GM12878 (cell line): ENCODE measurements at regions not wholly inside any gene's neighbourhood (a gene's known extent, or its start where the extent isn't known, plus 50 kb on each side); places are given as distances from the start of the nearest gene placed in this dataset.

Experiments used
- ATAC-seq: fragments of 200-7000 bp; cut with Tn5 transposase; 3 replicates; pipeline ENCODE4 v1.9.1; 2020; ENCODE audit warnings: mild to moderate bottlenecking, moderate library complexity
- BruUV-seq: library from RNA; stranded (reverse); fragments of 400-500 nt; replicated peaks from 2 replicates; lab custom pipeline; 2021; lab: Mats Ljungman, UMichigan
- CTCF ChIA-PET: fragments of 300-600 bp; sonication (Branson Sonifier 250); formaldehyde crosslinking; extraction: SDS; loops from one replicate; lab custom pipeline; 2021; ENCODE audit warnings: inconsistent platforms; lab: Yijun Ruan, JAX
- POLR2A ChIA-PET: fragments of 350-600 bp; formaldehyde crosslinking; extraction: SDS; loops from one replicate; lab custom pipeline; 2021; ENCODE audit warnings: inconsistent platforms; lab: Charles Lee
- RAD21 ChIA-PET: fragments of 300-600 bp; sonication (Branson Sonifier 250); formaldehyde crosslinking; loops from one replicate; lab custom pipeline; 2023; ENCODE audit warnings: antibody characterized with exemption; ENCODE audit not compliant: unreplicated experiment; lab: Charles Lee
- SMC1A ChIA-PET: fragments of 300-600 bp; sonication (Branson Sonifier 250); formaldehyde crosslinking; loops from one replicate; lab custom pipeline; 2023; ENCODE audit not compliant: unreplicated experiment, uncharacterized antibody; lab: Charles Lee
- DNase-seq: peaks from one replicate; pipeline ENCODE4 v3.0.0-alpha.2; 2011; ENCODE audit warnings: low read depth, low spot score
- FAIRE-seq: peaks from 3 replicates; lab custom pipeline; 2011; peaks lifted over from hg19 to GRCh38; lab: Jason Lieb, UNC
- H2AFZ ChIP-seq: 2 replicates; pipeline ENCODE4 v1.6.0; 2011; ENCODE audit warnings: low read depth, low read length, control low read depth; ENCODE audit not compliant: control insufficient read depth
- H3K27ac ChIP-seq: 2 replicates; pipeline ENCODE4 v1.5.1; 2011; ENCODE audit warnings: control low read depth; ENCODE audit not compliant: control insufficient read depth, insufficient read depth
- H3K27me3 ChIP-seq, 2 experiments: replicated peaks in 1 of 2; 2 replicates each; pipeline versions ENCODE4 v1.6.0 to v1.6.1; 2011; ENCODE audit warnings: low read length in 1 of 2; ENCODE audit not compliant: control insufficient read depth in 2 of 2, insufficient read depth in 2 of 2
- H3K36me3 ChIP-seq, 2 experiments: 2 replicates each; pipeline ENCODE4 v1.5.1; 2011; ENCODE audit warnings: low read length in 1 of 2; ENCODE audit not compliant: control insufficient read depth in 2 of 2, insufficient read depth in 2 of 2
- H3K4me1 ChIP-seq: 2 replicates; pipeline ENCODE4 v1.6.1; 2011; ENCODE audit warnings: mild to moderate bottlenecking, low read length, moderate library complexity, mixed read lengths; ENCODE audit not compliant: control insufficient read depth, insufficient read depth
- H3K4me2 ChIP-seq: 2 replicates; pipeline ENCODE4 v1.6.0; 2011; ENCODE audit warnings: control low read depth; ENCODE audit not compliant: control insufficient read depth, insufficient read depth
- H3K4me3 ChIP-seq: fragments of 200-600 bp; sonication (generic); 2 replicates; pipeline ENCODE4 v1.5.1; 2016
- H3K79me2 ChIP-seq: 2 replicates; pipeline ENCODE4 v1.6.0; 2011; ENCODE audit warnings: low read length; ENCODE audit not compliant: control insufficient read depth, insufficient read depth
- H3K9ac ChIP-seq: 2 replicates; pipeline ENCODE4 v1.8.0; 2011; ENCODE audit warnings: low read length, control low read depth, mixed read lengths; ENCODE audit not compliant: control insufficient read depth, insufficient read depth
- H3K9me3 ChIP-seq: replicated peaks from 3 replicates; pipeline ENCODE4 v1.5.1; 2011; ENCODE audit warnings: mild to moderate bottlenecking, low read length; ENCODE audit not compliant: control insufficient read depth, insufficient read depth
- H4K20me1 ChIP-seq: 2 replicates; pipeline ENCODE4 v1.6.0; 2011; ENCODE audit not compliant: control insufficient read depth, insufficient read depth
- CHD1 ChIP-seq: IDR thresholded peaks from 2 replicates; pipeline ENCODE4 v1.6.1; 2012; ENCODE audit warnings: low read depth, low read length, improper control_type of control experiment
- CHD2 ChIP-seq: IDR thresholded peaks from 2 replicates; pipeline ENCODE4 v1.6.1; 2011; ENCODE audit warnings: low read depth, low read length, improper control_type of control experiment, borderline replicate concordance
- LARP7 ChIP-seq: fragments of 450-650 bp; IDR thresholded peaks from 2 replicates; pipeline ENCODE4 v1.6.1; 2017; ENCODE audit warnings: mild to moderate bottlenecking
- MEF2B ChIP-seq: fragments of 450-650 bp; IDR thresholded peaks from 2 replicates; pipeline ENCODE4 v1.6.1; 2018; ENCODE audit warnings: mild to moderate bottlenecking, moderate library complexity; ENCODE audit not compliant: partially characterized antibody, poor library complexity, severe bottlenecking
- MTA3 ChIP-seq: IDR thresholded peaks from 2 replicates; pipeline ENCODE4 v1.6.1; 2012; ENCODE audit warnings: low read length, inconsistent platforms, borderline replicate concordance
- NR2C1 ChIP-seq: fragments of 450-650 bp; IDR thresholded peaks from 2 replicates; pipeline ENCODE4 v1.6.1; 2017; ENCODE audit warnings: antibody characterized with exemption, mild to moderate bottlenecking, moderate library complexity
- SRF ChIP-seq, 2 experiments: IDR thresholded peaks; 2 replicates each; pipeline ENCODE4 v1.6.1; 2011; ENCODE audit warnings: low read depth in 2 of 2, low read length in 2 of 2, mild to moderate bottlenecking in 1 of 2, moderate library complexity in 1 of 2
- YBX1 ChIP-seq: fragments of 450-650 bp; IDR thresholded peaks from 2 replicates; pipeline ENCODE4 v1.6.1; 2016; ENCODE audit warnings: antibody characterized with exemption
- ZNF274 ChIP-seq: IDR thresholded peaks from one replicate; pipeline ENCODE4 v1.8.0; 2011; ENCODE audit not compliant: insufficient read length, insufficient read depth
- ZNF592 ChIP-seq: fragments of 450-650 bp; IDR thresholded peaks from 2 replicates; pipeline ENCODE4 v1.6.1; 2017; ENCODE audit warnings: mild to moderate bottlenecking, moderate library complexity
- ZNF622 ChIP-seq: fragments of 450-650 bp; IDR thresholded peaks from 2 replicates; pipeline ENCODE4 v1.6.1; 2017; ENCODE audit warnings: mild to moderate bottlenecking, inconsistent platforms
- ZZZ3 ChIP-seq: IDR thresholded peaks from 2 replicates; pipeline ENCODE4 v1.6.1; 2011; ENCODE audit warnings: low read depth; ENCODE audit not compliant: control insufficient read depth, insufficient read length
- WGBS: methylation state at CpG from one replicate; pipeline ENCODE4 v1.1.6; 2016; ENCODE audit warnings: low lambda C conversion rate; ENCODE audit not compliant: insufficient replicate concordance, insufficient coverage; ENCODE audit errors: missing lambda C conversion rate; 5-methylcytosine and 5-hydroxymethylcytosine counted together
- in situ Hi-C: fragments of 300-500 bp; cut with MboI; formaldehyde crosslinking; loops from 9 replicates; pipeline ENCODE4 v1.14.3; 2018; ENCODE audit warnings: mixed read lengths
- intact Hi-C: fragments of 100-400 bp; cut with micrococcal nuclease; formaldehyde crosslinking; loops from one replicate; pipeline ENCODE4 v1.14.2; 2022; ENCODE audit not compliant: unreplicated experiment

- peaks cover 9% of the 10 kb centered on the region for H3K4me1 ChIP-seq
- H3K27ac ChIP-seq = no peak overlapping the region
- H4K20me1 ChIP-seq = no peaks in the 10 kb centered on the region
- BruUV-seq = no TSS peak
- no peaks in the 10 kb centered on the region for H3K79me2 ChIP-seq
- intact Hi-C loops (no loop called here), in situ Hi-C loops (no loop called here)
- ATAC-seq (no peak), DNase-seq (no peak), FAIRE-seq (no peak)
- ChIA-PET CTCF (no interaction called here), RAD21 (no interaction called here), SMC1A (no interaction called here), POLR2A (no interaction called here)
- H3K4me3 ChIP-seq = no peak overlapping the region
- H3K4me2 ChIP-seq = no peak overlapping the region
- no peaks in the 10 kb centered on the region for H3K36me3 ChIP-seq
- 67% methylated on average over 7 of the region's 7 CpGs for WGBS
- TF ChIP-seq MEF2B (no peak), MTA3 (no peak), NR2C1 (no peak), CHD2 (no peak), ZNF274 (no peak), YBX1 (no peak), LARP7 (no peak), CHD1 (no peak), SRF (IDR thresholded peaks at IDR 0.05; ENCODE audit: low read depth in 2 of 2, low read length in 2 of 2) (no peak), ZNF592 (no peak), ZZZ3 (no peak), ZNF622 (no peak)
- no peaks in the 10 kb centered on the region for H3K9me3 ChIP-seq
- no peaks in the 10 kb centered on the region for H3K27me3 ChIP-seq
- H2AFZ ChIP-seq = no peak overlapping the region
- no peak overlapping the region for H3K9ac ChIP-seq
These were observed 318.6 kb upstream of the KLF6 start for GRCh38 chr10:4103603-4104002.
